Spleen (tissue), 11 donors: ENCODE measurements at regions not wholly inside any gene's neighbourhood (a gene's known extent, or its start where the extent isn't known, plus 50 kb on each side); places are given as distances from the start of the nearest gene placed in this dataset.

Source experiments
- DNase-seq: peaks from one replicate; pipeline ENCODE4 v3.0.0-alpha.2; 2020
- H3K27ac ChIP-seq, 8 donors: fragments of 200-600 bp; sonication (generic) in 7 of 8; 1 replicate in 4 of 8; 2 replicates in 4 of 8; pipeline versions ENCODE4 v1.5.0 to v1.8.0; 2016 to 2021; ENCODE audit warnings: inconsistent platforms in 4 of 8, mild to moderate bottlenecking in 4 of 8, moderate library complexity in 1 of 8
- H3K27me3 ChIP-seq, 7 donors: fragments of 200-600 bp; sonication (generic) in 6 of 7; replicated peaks in 1 of 7; 1 replicate in 4 of 7; 2 replicates in 3 of 7; pipeline versions ENCODE4 v1.5.0 to v1.8.0; 2016 to 2021; ENCODE audit warnings: inconsistent platforms in 3 of 7, mild to moderate bottlenecking in 1 of 7
- H3K36me3 ChIP-seq, 6 donors: fragments of 200-600 bp; sonication (generic) in 5 of 6; 1 replicate in 4 of 6; 2 replicates in 2 of 6; pipeline versions ENCODE4 v1.5.0 to v1.8.0; 2016 to 2021; ENCODE audit warnings: inconsistent platforms in 2 of 6
- H3K4me1 ChIP-seq, 6 donors: fragments of 200-600 bp; sonication (generic) in 5 of 6; 1 replicate in 3 of 6; 2 replicates in 3 of 6; pipeline versions ENCODE4 v1.5.0 to v1.8.0; 2016 to 2021; ENCODE audit warnings: inconsistent platforms in 3 of 6
- H3K4me3 ChIP-seq, 8 donors: fragments of 200-600 bp; sonication (generic) in 7 of 8; 1 replicate in 4 of 8; 2 replicates in 4 of 8; pipeline versions ENCODE4 v1.5.0 to v1.8.0; 2016 to 2021; ENCODE audit warnings: inconsistent platforms in 4 of 8, mild to moderate bottlenecking in 4 of 8, moderate library complexity in 2 of 8
- H3K9me3 ChIP-seq, 8 donors: fragments of 200-600 bp; sonication (generic) in 7 of 8; 1 replicate in 4 of 8; 2 replicates in 4 of 8; pipeline versions ENCODE4 v1.5.0 to v1.8.0; 2016 to 2021; ENCODE audit warnings: inconsistent platforms in 4 of 8
- POLR2A ChIP-seq, 3 donors: fragments of 450-650 bp; IDR thresholded peaks; one replicate each; pipeline ENCODE4 v1.5.1; 2017; ENCODE audit warnings: antibody characterized with exemption in 3 of 3, mild to moderate bottlenecking in 1 of 3
- POLR2AphosphoS5 ChIP-seq, 3 donors: sonication (generic); formaldehyde crosslinking; IDR thresholded peaks; one replicate each; pipeline ENCODE4 v1.5.1; 2017; ENCODE audit warnings: antibody characterized with exemption in 3 of 3
- WGBS, 5 donors: extraction: QIAGEN DNeasy Blood & Tissue Kit in 3 of 5; methylation state at CpG; one replicate each; pipeline versions ENCODE4 v1.1.5 to v1.1.7; 2013 to 2018; 5-methylcytosine and 5-hydroxymethylcytosine counted together
- intact Hi-C: fragments of 100-400 bp; cut with DNase I; formaldehyde crosslinking; loops from one replicate; pipeline ENCODE4 v1.15.0; 2023; ENCODE audit warnings: low total_unique reads
- TF ChIP-seq, protein P1 (sequence below), 11 experiments: fragments of 200-600 bp in 7 of 11; fragments of 450-650 bp in 4 of 11; sonication (generic) in 4 of 11; IDR thresholded peaks in 8 of 11; conservative IDR thresholded peaks in 3 of 11; 1 replicate in 7 of 11; 2 replicates in 4 of 11; pipeline versions ENCODE4 v1.4.0 to v1.8.0; 2016 to 2021; ENCODE audit warnings: antibody characterized with exemption in 11 of 11, inconsistent platforms in 4 of 11, mild to moderate bottlenecking in 1 of 11
- donor health status: healthy with polysubstance abuse.
- donor health status: DM: no; HTN: no; CAD: no; lungs with moderate emphysema.
- donor health status: DM: no; HTN: no; CAD: no.
- donor health status: Bipolar disorder and iron deficiency.
- donor health status: healthy.
- donor health status: DM: no; HTN: no; CAD: no.
- donor health status: DM: yes; HTN: yes; CAD: no.

- no peak overlapping the region for H3K4me3 ChIP-seq
Measured at GRCh38 chr2:19246496-19246895, 111.9 kb downstream of the OSR1 start.

DNA sequence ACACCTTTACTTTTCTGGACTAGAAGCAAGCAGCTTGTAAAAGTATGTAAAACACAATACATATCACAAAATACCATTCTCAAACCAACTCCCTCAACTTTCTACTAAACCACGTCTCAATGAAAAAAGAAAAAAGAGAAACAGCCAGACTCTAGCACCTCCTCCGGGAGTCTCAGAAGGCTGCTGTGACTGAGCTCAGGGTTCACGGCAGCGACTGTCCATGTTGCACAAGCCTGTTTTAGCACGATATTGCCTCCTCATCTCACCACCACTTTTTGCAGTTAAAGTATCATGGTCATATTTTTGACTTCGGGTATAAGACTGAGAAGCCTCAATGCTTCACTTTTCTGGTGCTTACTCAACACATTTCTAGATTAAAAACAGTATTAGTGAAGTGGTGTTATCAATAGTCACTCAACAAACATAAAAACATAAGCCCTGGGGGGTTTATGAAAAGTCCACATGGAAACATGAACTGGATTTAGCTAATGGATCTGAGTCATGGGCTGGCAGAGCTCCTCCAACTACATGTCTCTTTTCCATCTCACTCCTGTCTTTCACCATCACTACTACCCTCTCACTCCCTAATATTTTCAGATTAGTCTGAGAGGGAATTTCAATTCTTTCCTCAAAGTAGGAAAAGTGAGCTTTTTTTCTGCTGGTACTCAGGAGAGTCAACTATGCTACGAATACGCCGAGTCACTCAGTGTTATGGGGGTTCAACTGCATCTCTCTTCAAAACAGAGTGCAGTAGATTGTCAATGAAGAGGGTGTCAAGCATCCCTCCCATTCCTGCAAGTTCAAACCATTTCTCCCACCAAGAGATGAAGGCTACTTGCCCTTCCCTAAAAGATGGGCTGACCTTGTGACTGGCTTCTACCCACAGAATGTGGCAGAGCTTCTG lies 113.7 kb downstream of the OSR1 start:
- TF ChIP-seq POLR2AphosphoS5 (IDR thresholded peaks at IDR 0.05), result no peak
- TF ChIP-seq, protein P1, sequence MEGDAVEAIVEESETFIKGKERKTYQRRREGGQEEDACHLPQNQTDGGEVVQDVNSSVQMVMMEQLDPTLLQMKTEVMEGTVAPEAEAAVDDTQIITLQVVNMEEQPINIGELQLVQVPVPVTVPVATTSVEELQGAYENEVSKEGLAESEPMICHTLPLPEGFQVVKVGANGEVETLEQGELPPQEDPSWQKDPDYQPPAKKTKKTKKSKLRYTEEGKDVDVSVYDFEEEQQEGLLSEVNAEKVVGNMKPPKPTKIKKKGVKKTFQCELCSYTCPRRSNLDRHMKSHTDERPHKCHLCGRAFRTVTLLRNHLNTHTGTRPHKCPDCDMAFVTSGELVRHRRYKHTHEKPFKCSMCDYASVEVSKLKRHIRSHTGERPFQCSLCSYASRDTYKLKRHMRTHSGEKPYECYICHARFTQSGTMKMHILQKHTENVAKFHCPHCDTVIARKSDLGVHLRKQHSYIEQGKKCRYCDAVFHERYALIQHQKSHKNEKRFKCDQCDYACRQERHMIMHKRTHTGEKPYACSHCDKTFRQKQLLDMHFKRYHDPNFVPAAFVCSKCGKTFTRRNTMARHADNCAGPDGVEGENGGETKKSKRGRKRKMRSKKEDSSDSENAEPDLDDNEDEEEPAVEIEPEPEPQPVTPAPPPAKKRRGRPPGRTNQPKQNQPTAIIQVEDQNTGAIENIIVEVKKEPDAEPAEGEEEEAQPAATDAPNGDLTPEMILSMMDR (IDR thresholded peaks at IDR 0.05 in 8 of 11, conservative IDR thresholded peaks at IDR 0.05 in 3 of 11), result no peak
- no peak for TF ChIP-seq POLR2A (IDR thresholded peaks at IDR 0.05)
- Histone ChIP-seq H3K4me3 (no peak overlapping the region), H3K27me3 (no peaks in the 10 kb centered on the region), H3K4me1 (no peaks in the 10 kb centered on the region), H3K27ac (no peak overlapping the region), H3K9me3 (no peaks in the 10 kb centered on the region), H3K36me3 (no peaks in the 10 kb centered on the region)
- no peak for DNase-seq
- intact Hi-C loops, result no loop called here
- WGBS, 5 donors, result 83 to 91% (median 85%) methylated on average over 9 of the region's 9 CpGs

More at GRCh38 chr2:19246496-19246895, 111.9 kb downstream of the OSR1 start:
- no peak for TF ChIP-seq POLR2AphosphoS5 (IDR thresholded peaks at IDR 0.05)
- TF ChIP-seq, protein P1 (IDR thresholded peaks at IDR 0.05 in 8 of 11, conservative IDR thresholded peaks at IDR 0.05 in 3 of 11), result no peak
- TF ChIP-seq POLR2A (IDR thresholded peaks at IDR 0.05), result no peak
- WGBS, 5 donors, result 83 to 92% (median 87%) methylated on average over 12 of the region's 12 CpGs
- Histone ChIP-seq H3K4me1 (no peaks in the 10 kb centered on the region), H3K36me3 (no peaks in the 10 kb centered on the region), H3K27me3 (no peaks in the 10 kb centered on the region), H3K9me3 (no peaks in the 10 kb centered on the region), H3K27ac (no peak overlapping the region)
- intact Hi-C loops, result no loop called here
- DNase-seq, result no peak

DNA sequence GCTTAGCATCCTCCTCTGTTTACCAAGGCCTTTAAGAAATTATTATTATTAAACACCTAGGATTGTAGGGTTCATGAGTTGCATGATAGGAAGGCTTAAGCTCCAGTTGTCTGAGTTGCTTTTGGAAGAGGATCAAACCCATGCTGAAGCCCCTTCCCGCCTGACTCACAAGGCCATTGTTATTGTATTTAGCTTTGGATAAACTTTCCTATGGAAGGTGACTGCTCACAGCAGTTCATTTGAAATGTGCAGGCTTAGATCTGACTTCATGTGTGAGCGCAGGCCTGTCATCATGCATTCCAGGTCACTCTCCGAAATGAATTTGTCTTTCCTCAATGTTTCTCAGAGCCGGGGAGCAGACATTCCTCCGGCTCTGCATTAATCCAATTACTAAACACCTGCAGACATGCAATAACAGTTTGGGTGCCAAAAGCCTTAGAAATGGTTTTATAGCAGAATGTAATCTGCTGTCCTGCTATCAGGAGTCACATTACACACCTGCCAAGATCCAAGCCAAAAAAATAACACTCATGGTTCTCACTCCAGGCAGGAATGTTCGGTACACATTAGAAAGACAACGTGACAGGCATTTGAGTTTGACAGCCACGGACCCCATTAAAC lies 119.9 kb downstream of the OSR1 start:
- H3K4me1 ChIP-seq, result no peaks in the 10 kb centered on the region
- no peak overlapping the region for H3K27ac ChIP-seq
- TF ChIP-seq, protein P1 (IDR thresholded peaks at IDR 0.05 in 8 of 11, conservative IDR thresholded peaks at IDR 0.05 in 3 of 11), result no peak
- no peak for TF ChIP-seq POLR2A (IDR thresholded peaks at IDR 0.05)
- no peak for TF ChIP-seq POLR2AphosphoS5 (IDR thresholded peaks at IDR 0.05)
- no peaks in the 10 kb centered on the region for H3K9me3 ChIP-seq
- H3K36me3 ChIP-seq, result no peaks in the 10 kb centered on the region
- no peaks in the 10 kb centered on the region for H3K27me3 ChIP-seq
- no peak for DNase-seq
- intact Hi-C loops, result no loop called here
- 86 to 92% (median 90%) methylated on average over 8 of the region's 8 CpGs for WGBS, 5 donors
- no peak overlapping the region for H3K4me3 ChIP-seq

- Histone ChIP-seq H3K27ac (no peak overlapping the region), H3K36me3 (no peaks in the 10 kb centered on the region), H3K4me1 (no peaks in the 10 kb centered on the region), H3K27me3 (no peaks in the 10 kb centered on the region), H3K9me3 (no peaks in the 10 kb centered on the region), H3K4me3 (no peak overlapping the region)
- TF ChIP-seq, protein P1 (IDR thresholded peaks at IDR 0.05 in 8 of 11, conservative IDR thresholded peaks at IDR 0.05 in 3 of 11), result no peak
- TF ChIP-seq POLR2A (IDR thresholded peaks at IDR 0.05) (no peak), POLR2AphosphoS5 (IDR thresholded peaks at IDR 0.05) (no peak)
- 40 to 79% (median 54%) methylated on average over 2 of the region's 2 CpGs for WGBS, 5 donors
- no peak for DNase-seq
- intact Hi-C loops, result no loop called here
Measured at GRCh38 chr2:19235308-19235707, 123.1 kb downstream of the OSR1 start.
